Activated naive CD4-positive, alpha-beta T cell treated with Interleukin-2 at 50 U/mL for 16 hours (primary cell): ENCODE measurements at regions not wholly inside any gene's neighbourhood (a gene's known extent, or its start where the extent isn't known, plus 50 kb on each side); places are given as distances from the start of the nearest gene placed in this dataset.

Experiments
- DNase-seq: peaks from one replicate; pipeline ENCODE4 v3.0.0-alpha.2; 2020

DNA sequence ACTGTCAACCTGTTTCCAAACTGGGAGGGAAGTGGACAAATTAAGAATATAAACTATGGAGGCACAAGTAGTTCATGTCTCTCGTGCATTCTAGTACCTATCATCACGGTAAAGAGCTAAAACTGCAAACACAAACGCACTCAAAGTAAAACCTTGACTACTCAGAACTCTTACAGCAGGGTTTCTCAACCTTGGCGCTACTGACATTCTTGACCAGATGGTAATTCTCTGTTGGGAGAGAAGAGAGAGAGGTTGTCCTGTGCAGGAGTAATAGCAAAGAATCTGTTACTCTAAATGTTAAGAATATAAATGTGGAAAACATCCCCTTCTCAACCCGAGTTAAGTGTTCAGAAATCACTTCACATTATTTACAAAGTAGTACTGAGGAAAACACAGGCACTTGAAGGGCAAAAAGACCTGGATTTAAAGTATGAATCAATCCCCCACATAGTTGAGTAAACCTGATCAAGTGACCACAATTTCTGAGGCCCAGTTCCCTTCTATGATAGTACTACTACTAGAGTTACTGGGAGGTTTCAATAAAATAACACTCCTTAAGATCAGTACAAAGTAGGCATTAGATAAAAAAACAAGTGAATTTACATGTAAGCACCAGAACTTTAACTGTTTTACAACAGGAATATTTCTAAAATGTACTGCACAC, 73.1 kb upstream of the ARHGAP32 start:
- DNase-seq: no peak

DNA sequence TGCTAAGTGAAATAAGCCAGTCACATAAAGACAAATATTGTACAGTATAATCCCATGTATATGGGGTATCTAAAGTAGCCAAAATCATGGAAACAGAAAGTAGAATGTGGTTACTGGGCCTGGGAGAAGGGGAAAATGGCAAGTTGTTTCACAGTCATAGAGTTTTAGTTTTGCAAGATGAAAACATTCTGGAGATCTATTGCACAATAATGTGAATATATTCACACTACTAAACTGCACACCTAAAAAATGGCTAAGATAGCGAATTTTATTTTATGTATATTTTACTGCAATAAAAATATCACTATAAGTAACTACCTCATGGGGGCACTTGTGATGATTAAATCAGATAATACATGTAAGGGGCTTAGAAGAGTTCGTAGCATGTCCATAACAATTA, 72.0 kb upstream of the ARHGAP32 start:
- DNase-seq: no peak

- no peak for DNase-seq
These were observed 68.6 kb upstream of the ARHGAP32 start for GRCh38 chr11:129260750-129261149.

DNA sequence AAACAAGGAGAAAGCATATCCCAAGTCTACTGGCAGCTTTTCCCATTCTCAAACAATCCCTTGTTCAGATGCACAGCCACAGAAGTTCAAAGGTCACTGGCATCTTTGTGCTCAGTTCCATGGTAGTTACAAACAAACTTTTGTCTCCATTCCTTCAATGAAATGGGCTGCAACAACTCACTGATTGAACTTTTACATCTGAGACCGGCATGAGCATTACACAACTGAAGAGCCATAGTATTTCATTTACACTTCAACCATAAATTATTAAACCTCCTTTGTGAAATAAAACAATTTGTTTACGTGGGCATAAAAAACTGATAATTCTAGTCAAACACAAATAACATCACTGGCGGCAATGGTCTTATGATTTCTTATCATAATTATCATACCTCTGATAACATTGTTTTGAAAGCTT, 67.8 kb upstream of the ARHGAP32 start:
- DNase-seq: no peak

DNA sequence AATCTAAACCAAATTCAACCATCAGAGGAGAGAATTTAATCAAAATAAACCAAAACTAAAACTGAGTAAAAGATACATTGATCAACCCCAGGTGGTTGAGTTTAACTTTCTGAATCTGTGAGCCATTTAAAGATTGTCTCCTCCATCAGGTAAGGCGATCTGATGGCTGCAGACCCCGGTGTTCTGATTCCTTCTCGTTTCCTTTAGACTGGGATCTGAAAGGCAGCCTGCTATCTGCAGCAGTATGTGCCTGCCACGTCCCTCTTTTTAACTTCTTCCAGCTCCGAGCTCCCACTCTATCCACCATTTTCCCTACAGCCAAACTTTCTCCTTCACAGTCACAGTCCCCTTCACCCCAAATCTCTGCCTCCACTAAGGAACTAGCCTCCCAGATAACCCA, 66.1 kb upstream of the ARHGAP32 start:
- DNase-seq: no peak

GRCh38 chr11:129257512-129257911, 65.4 kb upstream of the ARHGAP32 start:
- no peak for DNase-seq

DNA sequence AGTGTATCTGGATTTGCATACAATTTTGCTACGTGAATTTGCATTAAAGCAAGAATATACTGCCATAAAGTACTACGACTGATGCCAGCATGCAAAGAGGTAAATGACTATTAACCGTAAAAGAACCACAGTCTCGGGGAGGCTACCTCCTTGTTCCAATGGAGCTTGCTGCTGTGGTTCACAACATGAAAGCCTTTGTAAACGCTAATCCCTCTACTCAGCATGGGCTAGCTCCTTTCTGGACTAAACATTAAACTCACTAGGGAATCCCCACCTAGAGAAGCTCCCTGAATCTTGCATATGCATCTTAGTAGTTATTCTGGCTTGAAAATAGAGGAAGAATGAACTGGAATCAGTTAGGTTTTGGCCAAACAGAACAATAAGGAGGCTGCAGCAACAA, 60.5 kb upstream of the ARHGAP32 start:
- DNase-seq: no peak

GRCh38 chr11:129251067-129251466, 58.9 kb upstream of the ARHGAP32 start:
- no peak for DNase-seq

DNA sequence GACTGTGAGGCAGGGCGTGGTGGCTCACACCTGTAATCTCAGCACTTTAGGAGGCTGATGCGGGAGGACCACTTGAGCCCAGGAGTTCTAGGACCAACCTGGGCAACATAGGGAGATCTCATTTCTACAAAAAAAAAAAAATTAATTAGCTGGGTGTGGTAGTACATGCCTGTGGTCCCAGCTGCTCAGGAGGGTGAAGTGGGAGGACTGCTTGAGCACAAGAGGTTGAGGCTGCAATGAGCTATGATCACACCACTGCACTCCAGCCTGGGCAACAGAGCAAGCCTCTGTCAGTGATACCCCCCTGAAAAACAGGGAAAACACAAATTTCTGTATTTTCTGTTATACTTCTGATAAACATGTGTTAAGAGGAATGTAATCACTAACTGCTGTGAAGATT, 57.8 kb upstream of the ARHGAP32 start:
- no peak for DNase-seq

GRCh38 chr11:129249351-129249750, 57.2 kb upstream of the ARHGAP32 start:
- DNase-seq: no peak

GRCh38 chr11:129248618-129249017, 56.5 kb upstream of the ARHGAP32 start:
- DNase-seq: no peak

- DNase-seq: no peak
These were observed 55.0 kb upstream of the ARHGAP32 start for GRCh38 chr11:129247135-129247534.

- no peak for DNase-seq
These were observed 50.7 kb upstream of the ARHGAP32 start for GRCh38 chr11:129242855-129243254.
